Right lung (tissue), 2 donors: ENCODE measurements at regions not wholly inside any gene's neighbourhood (a gene's known extent, or its start where the extent isn't known, plus 50 kb on each side); places are given as distances from the start of the nearest gene placed in this dataset.
A peak's percentile ranks its signal among the peaks of the same experiment; 100 is the strongest.
"Not testable (repeated sequence)": the region's sequence is repeated elsewhere in the genome, so short reads cannot be mapped to it uniquely, and the experiment has no call there.

ENCODE experiments used
- DNase-seq, 2 donors: peaks; one replicate each; pipeline ENCODE4 v3.0.0-alpha.2; 2013

- no peak for DNase-seq
Observed at GRCh38 chr9:7545371-7546165, 254.0 kb downstream of the DMAC1 start.

- no peak for DNase-seq
Observed at GRCh38 chr9:7542693-7543092, 256.9 kb downstream of the DMAC1 start.

GRCh38 chr9:7542126-7542525 lies 257.5 kb downstream of the DMAC1 start:
- DNase-seq: no peak

- DNase-seq: no peak
Observed at GRCh38 chr9:7536310-7536939, 263.2 kb downstream of the DMAC1 start.

GRCh38 chr9:7534211-7534935 lies 265.2 kb downstream of the DMAC1 start:
- DNase-seq: no peak

GRCh38 chr9:7533376-7534090 lies 266.0 kb downstream of the DMAC1 start:
- no peak for DNase-seq

- DNase-seq: no peak
Observed at GRCh38 chr9:7523426-7524043, 276.0 kb downstream of the DMAC1 start.

GRCh38 chr9:7520396-7520795 lies 279.2 kb downstream of the DMAC1 start:
- DNase-seq: no peak

GRCh38 chr9:7516376-7516775 lies 283.2 kb downstream of the DMAC1 start:
- peak; percentile 41 to 45 for DNase-seq

GRCh38 chr9:7510199-7510598 lies 289.4 kb downstream of the DMAC1 start:
- DNase-seq: peak in 1 of 2 donors; percentile 23

- peak; percentile 50 to 53 for DNase-seq
Observed at GRCh38 chr9:7509576-7510145, 289.9 kb downstream of the DMAC1 start.

GRCh38 chr9:7508516-7508915 lies 291.1 kb downstream of the DMAC1 start:
- no peak for DNase-seq

- DNase-seq: peak; percentile 89
Observed at GRCh38 chr9:7507566-7508270, 291.9 kb downstream of the DMAC1 start.

- no peak for DNase-seq
Observed at GRCh38 chr9:7507026-7507425, 292.6 kb downstream of the DMAC1 start.

GRCh38 chr9:7500521-7500920 lies 299.1 kb downstream of the DMAC1 start:
- no peak for DNase-seq

- peak in 1 of 2 donors; percentile 27 for DNase-seq
Observed at GRCh38 chr9:7491641-7492040, 307.9 kb downstream of the DMAC1 start.

- DNase-seq: no peak
Observed at GRCh38 chr9:7490317-7491108, 309.1 kb downstream of the DMAC1 start.

- no peak for DNase-seq
Observed at GRCh38 chr9:7489036-7489435, 310.5 kb downstream of the DMAC1 start.

GRCh38 chr9:7484014-7484413 lies 315.6 kb downstream of the DMAC1 start:
- DNase-seq: not testable (repeated sequence)

- DNase-seq: no peak
Observed at GRCh38 chr9:7481570-7481969, 318.0 kb downstream of the DMAC1 start.
